HL-60 (cell line): ENCODE measurements at regions not wholly inside any gene's neighbourhood (a gene's known extent, or its start where the extent isn't known, plus 50 kb on each side); places are given as distances from the start of the nearest gene placed in this dataset.

ENCODE experiments used
- GABPA ChIP-seq: IDR thresholded peaks from 2 replicates; pipeline ENCODE4 v1.6.1; 2012; ENCODE audit warnings: low read depth
- TF ChIP-seq, protein P1 (sequence below): IDR thresholded peaks from one replicate; pipeline ENCODE4 v1.5.1; 2011; ENCODE audit warnings: low read length, control low read depth, inconsistent platforms; ENCODE audit not compliant: insufficient read depth

DNA sequence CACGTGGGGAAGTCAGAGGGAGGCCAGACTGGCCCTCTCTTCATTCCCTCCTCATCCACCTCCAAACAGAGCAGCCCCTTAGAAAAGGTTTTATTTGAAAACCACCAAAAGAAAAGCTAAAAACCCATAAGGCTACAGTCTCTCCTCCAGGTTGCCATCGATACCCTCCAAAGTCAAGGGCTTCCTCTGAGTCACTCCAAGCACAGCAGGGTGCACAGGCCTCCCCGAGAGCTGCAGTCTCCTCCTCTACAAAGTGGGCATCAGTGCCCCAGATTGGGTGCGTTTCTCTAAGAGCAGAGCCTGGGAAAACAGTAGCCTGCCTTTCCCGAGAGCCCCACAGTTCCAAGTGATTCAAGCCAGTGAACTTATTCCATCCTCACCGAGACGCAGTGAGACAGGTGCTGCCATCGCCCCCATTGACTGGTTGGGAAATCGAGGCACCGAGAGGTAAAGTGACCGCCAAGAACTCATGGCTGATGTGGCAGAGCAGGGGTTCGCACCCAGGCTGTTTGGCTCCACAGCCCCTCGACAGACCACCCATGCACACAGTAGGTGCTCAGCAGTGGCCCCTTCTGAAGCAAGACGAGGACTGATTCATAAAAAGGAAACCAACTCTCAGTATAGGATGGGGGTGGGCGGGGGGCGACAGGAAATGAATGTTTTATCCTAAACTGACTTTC, 91.7 kb upstream of the SHISAL1 start:
- TF ChIP-seq GABPA, result no peak
- TF ChIP-seq, protein P1, sequence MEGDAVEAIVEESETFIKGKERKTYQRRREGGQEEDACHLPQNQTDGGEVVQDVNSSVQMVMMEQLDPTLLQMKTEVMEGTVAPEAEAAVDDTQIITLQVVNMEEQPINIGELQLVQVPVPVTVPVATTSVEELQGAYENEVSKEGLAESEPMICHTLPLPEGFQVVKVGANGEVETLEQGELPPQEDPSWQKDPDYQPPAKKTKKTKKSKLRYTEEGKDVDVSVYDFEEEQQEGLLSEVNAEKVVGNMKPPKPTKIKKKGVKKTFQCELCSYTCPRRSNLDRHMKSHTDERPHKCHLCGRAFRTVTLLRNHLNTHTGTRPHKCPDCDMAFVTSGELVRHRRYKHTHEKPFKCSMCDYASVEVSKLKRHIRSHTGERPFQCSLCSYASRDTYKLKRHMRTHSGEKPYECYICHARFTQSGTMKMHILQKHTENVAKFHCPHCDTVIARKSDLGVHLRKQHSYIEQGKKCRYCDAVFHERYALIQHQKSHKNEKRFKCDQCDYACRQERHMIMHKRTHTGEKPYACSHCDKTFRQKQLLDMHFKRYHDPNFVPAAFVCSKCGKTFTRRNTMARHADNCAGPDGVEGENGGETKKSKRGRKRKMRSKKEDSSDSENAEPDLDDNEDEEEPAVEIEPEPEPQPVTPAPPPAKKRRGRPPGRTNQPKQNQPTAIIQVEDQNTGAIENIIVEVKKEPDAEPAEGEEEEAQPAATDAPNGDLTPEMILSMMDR, result no peak
